Colon (tissue), 2 donors: ENCODE measurements at regions not wholly inside any gene's neighbourhood (a gene's known extent, or its start where the extent isn't known, plus 50 kb on each side); places are given as distances from the start of the nearest gene placed in this dataset.
"Not testable (repeated sequence)": the region's sequence is repeated elsewhere in the genome, so short reads cannot be mapped to it uniquely, and the experiment has no call there.

Experiments used
- FAIRE-seq: peaks from 2 replicates; lab custom pipeline; 2012; peaks lifted over from hg19 to GRCh38; lab: Jason Lieb, UNC
- donor health status: control.
- donor health status: control.

DNA sequence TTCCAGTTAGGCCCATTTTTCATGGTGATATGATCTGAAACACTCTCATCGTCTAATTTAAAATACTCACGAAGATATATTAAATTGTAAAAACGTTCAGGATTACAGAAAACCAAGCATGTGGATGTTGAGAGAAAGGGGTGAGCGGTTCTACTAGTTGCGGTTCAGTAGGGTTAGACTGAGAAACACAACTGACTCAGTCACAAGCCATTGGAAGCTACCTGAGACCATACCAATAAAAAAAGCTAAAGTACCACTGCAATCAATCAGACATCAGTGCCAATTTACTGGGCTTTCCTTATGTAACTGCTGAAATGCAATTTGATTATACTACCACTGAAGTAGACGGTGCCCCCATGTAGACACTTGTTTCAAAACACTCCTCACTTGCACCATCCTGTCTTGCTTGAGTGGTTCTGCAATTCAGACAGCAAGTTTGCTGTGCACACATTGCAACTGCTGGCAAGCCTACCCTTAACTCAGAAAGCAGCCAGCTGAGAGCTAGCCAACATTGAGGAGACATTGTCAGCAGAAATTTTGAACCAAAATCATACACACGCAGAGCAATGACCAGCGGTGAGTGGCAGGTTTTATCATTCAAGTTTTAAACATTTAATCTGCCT lies 368.7 kb upstream of the ARHGEF26 start:
- FAIRE-seq = no peak

- FAIRE-seq = no peak
Observed at GRCh38 chr3:153753035-153753434, 368.2 kb upstream of the ARHGEF26 start.

- no peak for FAIRE-seq
Observed at GRCh38 chr3:153756816-153757215, 364.4 kb upstream of the ARHGEF26 start.

DNA sequence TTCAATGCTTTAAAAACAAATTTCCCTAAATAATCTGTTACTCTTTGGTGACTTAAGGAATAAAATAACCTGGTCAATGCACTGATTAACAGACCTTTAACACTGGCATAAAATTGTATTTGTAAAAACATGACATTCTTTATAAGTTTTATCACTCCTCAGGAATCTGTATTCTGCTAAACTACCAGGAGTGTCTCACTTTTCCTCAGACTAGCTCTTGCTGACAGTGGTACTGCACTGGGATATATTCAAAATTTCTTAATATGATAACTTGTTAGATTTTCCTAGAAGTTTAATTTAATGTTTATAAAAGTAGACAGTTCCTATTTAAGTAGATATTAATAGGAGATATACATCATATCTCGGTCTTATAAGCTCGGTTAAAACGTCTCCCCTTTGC lies 363.4 kb upstream of the ARHGEF26 start:
- FAIRE-seq = no peak

DNA sequence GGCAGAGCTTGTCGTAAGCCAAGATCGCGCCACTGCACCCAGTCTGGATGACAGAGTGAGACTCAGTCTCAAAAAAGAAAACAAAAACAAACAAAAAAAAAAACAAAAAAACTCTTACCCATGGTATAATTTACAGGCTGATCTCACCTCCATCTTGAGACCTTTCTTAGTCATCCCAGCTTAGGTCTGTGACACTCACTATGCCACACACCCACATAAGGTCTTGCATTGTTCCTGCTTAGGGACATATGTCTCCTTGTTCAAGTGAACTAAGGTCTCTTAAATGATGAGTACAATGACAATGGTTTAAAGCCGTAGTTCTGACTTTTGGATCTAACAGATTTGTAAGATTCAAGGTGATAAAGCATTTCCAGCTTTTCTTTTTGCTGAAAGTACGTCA lies 360.2 kb upstream of the ARHGEF26 start:
- FAIRE-seq = no peak

GRCh38 chr3:153762411-153763235 lies 358.6 kb upstream of the ARHGEF26 start:
- FAIRE-seq = no peak

GRCh38 chr3:153767601-153768560 lies 353.3 kb upstream of the ARHGEF26 start:
- no peak for FAIRE-seq

DNA sequence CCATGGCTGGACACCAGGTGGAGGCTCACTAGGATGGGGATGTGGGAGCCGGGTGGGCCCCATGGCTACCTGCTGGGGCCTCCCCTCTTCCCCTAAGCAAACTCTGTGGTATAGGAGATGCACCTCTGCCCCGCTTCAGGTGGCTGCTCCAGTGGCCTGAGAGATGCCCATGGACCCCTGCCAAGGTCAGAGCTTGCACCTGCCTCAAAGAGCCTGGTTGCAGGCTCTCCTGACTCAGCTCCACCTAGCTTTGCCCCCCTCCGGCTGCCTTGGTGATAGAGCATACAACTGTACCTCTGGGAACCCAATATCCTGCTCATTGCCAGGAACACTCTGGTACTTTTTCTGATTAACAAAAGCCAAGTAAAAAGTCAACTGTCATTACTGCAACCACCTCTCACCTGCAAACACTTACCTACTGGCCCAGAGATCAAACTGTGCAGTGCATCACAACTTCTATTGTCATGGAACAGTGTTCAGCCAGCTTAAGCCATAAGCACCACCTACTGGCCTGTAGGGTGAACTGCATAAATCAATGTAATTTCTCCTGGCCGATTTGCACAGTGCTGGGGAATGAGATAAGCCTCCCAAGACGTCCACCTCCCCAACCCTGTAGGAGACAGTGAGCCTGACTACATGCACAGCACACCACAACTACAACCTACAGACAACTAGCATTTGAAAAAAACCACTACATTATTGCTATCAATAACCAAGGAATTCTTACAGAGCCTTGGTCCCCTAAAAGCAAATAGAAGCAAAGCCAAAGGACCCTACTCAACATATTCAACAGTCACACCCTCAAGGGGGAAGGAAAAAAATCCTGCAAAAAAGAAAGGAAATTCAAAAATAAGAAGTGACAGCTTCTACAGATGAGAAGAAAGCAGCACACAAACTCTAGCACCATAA lies 352.4 kb upstream of the ARHGEF26 start:
- FAIRE-seq = no peak

DNA sequence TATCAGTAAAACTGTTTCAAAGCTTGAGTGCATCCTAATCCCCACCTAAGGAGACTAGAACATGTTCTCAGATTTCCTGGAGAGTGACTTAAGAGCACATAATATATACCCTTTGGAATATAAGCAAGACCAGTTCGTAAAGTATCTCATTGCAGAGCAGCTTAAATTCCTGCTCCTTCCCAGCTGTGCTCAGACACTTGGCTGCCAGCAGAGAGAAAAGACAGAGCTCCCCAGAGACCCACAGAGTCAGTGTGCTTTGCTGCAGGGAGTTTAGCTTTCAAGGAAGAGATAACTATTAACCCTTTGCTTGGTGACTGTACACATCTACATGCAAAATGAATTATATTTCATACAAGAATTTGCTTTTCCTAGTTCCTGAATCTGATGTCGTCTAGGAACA lies 338.1 kb upstream of the ARHGEF26 start:
- no peak for FAIRE-seq

DNA sequence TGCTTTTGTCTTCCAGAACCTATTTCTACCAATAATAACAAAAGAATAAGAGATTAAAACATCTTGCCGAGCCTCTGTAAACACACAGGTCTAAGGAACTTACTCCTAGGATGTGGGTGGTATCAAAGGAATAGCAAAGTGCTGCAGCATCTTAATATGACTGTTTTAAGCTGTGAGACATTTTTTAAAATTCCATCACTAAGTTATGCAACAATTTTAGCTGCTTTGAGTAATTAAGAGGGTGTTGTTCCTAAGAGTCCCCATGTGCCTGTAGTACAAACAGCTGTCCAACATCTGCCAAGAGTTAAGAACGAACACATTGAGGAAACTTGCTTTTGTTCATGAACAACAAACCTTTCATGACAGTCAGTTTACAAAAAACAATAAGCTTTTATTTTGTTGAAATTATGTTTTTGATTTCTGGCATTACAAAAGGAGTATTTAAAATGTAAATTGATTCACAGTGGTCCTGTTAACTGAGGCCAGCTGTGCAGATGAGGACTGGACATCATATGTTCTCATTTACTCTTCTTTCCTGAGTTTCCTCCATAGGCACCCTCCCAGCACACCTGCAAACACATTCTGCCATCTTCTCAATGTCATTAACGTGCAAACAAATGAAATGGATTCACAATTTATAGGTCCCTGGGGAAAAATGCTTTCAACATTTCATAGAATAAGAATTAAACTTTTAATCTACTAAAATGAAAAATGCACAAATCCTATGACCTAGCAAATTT lies 337.3 kb upstream of the ARHGEF26 start:
- FAIRE-seq = no peak

- no peak for FAIRE-seq
Observed at GRCh38 chr3:153785901-153786300, 335.3 kb upstream of the ARHGEF26 start.

GRCh38 chr3:153789380-153789779 lies 331.8 kb upstream of the ARHGEF26 start:
- FAIRE-seq = no peak

GRCh38 chr3:153797056-153797455 lies 324.1 kb upstream of the ARHGEF26 start:
- FAIRE-seq = not testable (repeated sequence)

DNA sequence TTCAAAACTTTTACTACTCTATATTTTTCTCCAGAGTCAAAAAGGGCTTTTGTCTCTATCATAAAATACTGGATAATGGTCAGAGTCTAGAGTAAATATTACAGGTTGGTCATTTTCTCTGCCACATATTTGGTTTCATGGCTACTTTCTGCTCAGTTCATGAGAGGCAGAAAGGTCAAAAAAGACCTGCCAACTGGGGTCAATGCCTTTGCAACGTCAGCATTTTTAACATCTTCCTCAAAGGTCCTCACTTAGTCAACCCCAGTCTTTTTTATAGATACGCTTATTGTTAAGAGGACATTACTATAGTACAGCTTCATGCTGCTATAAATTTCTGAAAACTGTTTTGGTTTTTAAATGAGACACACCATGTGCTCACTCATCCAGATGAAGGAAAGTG lies 312.1 kb upstream of the ARHGEF26 start:
- no peak for FAIRE-seq

DNA sequence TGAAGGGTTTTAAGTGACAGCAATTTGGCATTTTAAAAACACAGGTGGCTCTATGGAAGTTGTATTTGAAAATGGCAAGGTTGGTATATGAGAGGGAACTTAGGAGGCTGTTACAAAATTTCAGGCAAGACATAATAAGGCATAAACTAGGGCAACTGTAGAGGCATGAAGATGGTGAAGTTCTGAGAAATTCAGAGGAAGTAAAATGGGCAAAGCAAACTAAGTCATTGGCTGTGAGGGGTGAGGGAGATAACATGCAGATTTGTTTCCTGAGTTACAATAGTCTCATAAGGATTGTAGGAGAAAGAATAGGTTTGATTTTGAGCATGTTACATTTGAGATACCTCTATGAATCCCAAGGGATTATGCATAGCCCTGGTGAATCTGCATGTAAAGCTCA lies 302.9 kb upstream of the ARHGEF26 start:
- no peak for FAIRE-seq

DNA sequence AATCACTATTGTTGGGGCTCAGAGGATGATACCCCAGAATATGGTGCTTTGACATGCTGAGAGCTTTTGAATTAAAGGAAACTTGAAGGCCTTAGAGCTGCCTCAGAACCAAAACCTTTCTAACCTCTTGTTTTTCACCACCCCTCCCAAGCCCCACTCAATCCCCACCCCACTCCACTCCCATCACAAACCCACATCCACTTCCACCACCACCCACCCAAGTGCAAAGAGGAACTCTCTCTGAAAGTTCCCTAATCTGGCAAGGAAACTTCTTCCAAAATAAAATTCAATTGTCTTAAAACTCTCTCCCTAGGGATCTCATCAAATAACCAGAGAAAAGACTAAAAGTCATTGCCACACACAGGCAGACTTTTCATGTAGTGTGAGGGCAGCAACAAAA lies 301.2 kb upstream of the ARHGEF26 start:
- FAIRE-seq = no peak

DNA sequence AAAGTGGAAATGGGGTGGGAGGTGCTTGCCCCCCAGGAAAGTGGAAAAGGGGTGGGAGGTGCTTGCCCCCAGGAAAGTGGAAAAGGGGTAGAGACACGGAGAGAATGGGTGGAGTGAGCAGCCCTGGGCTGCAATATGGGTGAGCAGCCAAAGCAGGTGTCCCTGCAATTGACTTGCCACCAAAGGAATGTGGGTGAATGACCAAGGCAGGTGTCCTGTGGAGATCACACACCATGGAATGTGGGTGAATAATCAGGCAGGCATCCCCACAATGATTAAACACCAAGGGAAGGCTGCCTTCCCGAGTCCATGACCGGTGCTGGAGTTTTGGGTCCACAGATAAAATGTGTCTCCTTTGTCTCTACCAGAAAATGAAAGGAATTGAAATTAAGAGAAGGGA lies 292.8 kb upstream of the ARHGEF26 start:
- not testable (repeated sequence) for FAIRE-seq

DNA sequence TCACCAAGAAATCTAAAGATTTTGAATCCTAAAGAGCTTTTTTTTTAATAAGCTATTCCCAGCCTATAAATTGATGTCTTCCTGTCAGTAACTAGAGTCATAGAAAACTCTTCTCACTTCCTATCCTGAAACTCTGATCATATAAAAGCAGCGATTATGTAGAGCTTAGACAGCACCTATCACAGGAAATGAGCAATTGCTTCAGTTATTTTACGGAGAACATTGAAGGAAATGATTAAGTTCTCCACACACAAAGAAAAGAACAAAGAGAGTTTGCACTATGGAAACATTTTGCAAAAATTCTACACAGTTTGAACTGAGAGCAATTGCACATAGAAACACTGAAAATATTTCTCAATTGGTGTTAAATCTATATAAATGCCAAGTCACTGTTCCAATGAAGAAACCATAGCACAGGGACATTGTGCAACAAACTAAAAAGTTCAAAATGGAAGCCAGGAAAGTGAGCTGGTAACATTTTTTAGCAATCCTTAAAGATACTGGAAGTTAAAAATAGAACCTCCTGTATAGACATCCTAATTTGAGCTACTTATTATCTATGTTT lies 291.5 kb upstream of the ARHGEF26 start:
- no peak for FAIRE-seq

DNA sequence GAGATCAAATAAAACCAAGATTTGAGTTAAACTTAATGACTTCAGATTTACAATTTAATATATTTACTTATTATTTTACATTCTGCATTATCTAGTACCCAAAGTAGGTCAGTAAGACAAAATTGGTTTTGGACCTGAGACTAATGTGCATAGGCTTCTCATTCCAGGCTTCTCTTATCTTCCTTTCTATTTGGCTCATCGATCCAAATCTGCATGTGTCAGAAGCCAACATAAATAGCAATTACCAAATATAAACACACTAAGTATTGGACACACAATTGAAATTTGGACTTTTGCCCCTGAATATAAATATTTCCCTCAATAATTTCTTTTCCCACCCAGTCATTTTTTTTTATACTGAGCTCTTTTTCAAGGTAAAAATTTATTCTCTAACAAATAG lies 290.6 kb upstream of the ARHGEF26 start:
- FAIRE-seq = no peak

GRCh38 chr3:153835540-153835939 lies 285.6 kb upstream of the ARHGEF26 start:
- FAIRE-seq = no peak

DNA sequence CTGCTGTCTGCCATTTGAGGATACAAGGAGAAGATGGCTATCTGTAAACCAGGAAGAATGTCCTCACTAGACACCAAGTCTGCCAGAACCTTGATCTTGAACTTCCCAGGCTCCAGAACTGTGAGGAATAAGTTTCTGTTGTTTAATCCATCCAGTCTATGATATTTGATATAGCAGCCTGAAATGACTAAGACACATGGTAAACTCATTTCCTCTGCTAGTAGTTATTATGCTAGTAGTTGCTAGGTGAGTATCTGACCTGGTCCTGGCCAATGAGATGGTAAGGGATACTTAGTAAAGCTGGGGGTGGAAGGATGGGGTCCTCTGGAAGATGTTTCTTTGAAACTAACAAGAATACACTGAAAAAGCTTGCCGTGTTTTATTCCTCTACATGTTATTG lies 280.7 kb upstream of the ARHGEF26 start:
- FAIRE-seq = no peak
